Testis (tissue), 2 donors: ENCODE measurements at regions not wholly inside any gene's neighbourhood (a gene's known extent, or its start where the extent isn't known, plus 50 kb on each side); places are given as distances from the start of the nearest gene placed in this dataset.

Experiments used
- DNase-seq: peaks from one replicate; pipeline ENCODE4 v3.0.0-alpha.2; 2019
- H3K27ac ChIP-seq, 2 donors: fragments of 200-600 bp; sonication (generic); one replicate each; pipeline ENCODE4 v1.5.1; 2019
- H3K27me3 ChIP-seq: fragments of 200-600 bp; sonication (generic); one replicate; pipeline ENCODE4 v1.5.1; 2019
- H3K36me3 ChIP-seq: fragments of 200-600 bp; sonication (generic); one replicate; pipeline ENCODE4 v1.5.1; 2017; ENCODE audit warnings: low read depth; ENCODE audit errors: missing control alignments
- H3K4me1 ChIP-seq: fragments of 200-600 bp; sonication (generic); one replicate; pipeline ENCODE4 v1.5.1; 2019
- H3K4me3 ChIP-seq, 2 donors: fragments of 200-600 bp; sonication (generic); one replicate each; pipeline ENCODE4 v1.5.1; 2017 to 2019
- H3K9me3 ChIP-seq: fragments of 200-600 bp; sonication (generic); one replicate; pipeline ENCODE4 v1.5.1; 2017
- POLR2A ChIP-seq: fragments of 450-650 bp; IDR thresholded peaks from one replicate; pipeline ENCODE4 v1.6.1; 2017; ENCODE audit warnings: antibody characterized with exemption, mild to moderate bottlenecking, moderate library complexity
- WGBS, 2 donors: methylation state at CpG; one replicate each; pipeline ENCODE4 v1.1.5; 2018; 5-methylcytosine and 5-hydroxymethylcytosine counted together
- intact Hi-C: fragments of 100-400 bp; cut with DNase I; formaldehyde crosslinking; loops from one replicate; pipeline ENCODE4 v1.15.1; 2023; ENCODE audit warnings: low total_unique reads
- TF ChIP-seq, protein P1 (sequence below), 3 experiments: fragments of 450-650 bp in 2 of 3; fragments of 200-600 bp in 1 of 3; sonication (generic) in 1 of 3; IDR thresholded peaks; one replicate each; pipeline ENCODE4 v1.5.1; 2016 to 2019; ENCODE audit warnings: antibody characterized with exemption in 3 of 3, mild to moderate bottlenecking in 2 of 3, moderate library complexity in 1 of 3

DNA sequence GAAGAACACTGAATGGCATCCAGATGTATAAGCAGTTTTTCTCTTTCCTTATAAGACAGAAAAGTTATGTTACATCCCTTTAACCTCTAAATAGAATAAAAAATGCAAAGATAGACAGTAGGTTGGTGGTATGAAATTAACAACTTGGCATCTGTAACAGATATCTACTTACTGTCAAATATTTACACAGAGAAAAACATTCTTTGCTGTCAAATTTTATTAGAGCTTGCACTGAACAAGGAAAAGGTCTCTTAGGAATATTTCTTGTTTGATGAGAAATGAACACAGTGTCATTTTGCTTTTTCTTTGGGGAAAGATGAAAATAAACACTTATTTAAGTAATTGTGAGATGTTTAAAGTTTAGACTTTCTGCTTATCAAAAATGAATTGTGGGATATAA, 65.6 kb upstream of the PCDH15 start:
- no peak for DNase-seq
- no peak overlapping the region for H3K27ac ChIP-seq
- no peak overlapping the region for H3K4me3 ChIP-seq
- H3K4me1 ChIP-seq, result no peaks in the 10 kb centered on the region
- H3K27me3 ChIP-seq, result no peaks in the 10 kb centered on the region
- H3K36me3 ChIP-seq, result no peaks in the 10 kb centered on the region
- H3K9me3 ChIP-seq, result no peaks in the 10 kb centered on the region
- intact Hi-C loops, result no loop called here
- no peak for TF ChIP-seq POLR2A
- TF ChIP-seq, protein P1, sequence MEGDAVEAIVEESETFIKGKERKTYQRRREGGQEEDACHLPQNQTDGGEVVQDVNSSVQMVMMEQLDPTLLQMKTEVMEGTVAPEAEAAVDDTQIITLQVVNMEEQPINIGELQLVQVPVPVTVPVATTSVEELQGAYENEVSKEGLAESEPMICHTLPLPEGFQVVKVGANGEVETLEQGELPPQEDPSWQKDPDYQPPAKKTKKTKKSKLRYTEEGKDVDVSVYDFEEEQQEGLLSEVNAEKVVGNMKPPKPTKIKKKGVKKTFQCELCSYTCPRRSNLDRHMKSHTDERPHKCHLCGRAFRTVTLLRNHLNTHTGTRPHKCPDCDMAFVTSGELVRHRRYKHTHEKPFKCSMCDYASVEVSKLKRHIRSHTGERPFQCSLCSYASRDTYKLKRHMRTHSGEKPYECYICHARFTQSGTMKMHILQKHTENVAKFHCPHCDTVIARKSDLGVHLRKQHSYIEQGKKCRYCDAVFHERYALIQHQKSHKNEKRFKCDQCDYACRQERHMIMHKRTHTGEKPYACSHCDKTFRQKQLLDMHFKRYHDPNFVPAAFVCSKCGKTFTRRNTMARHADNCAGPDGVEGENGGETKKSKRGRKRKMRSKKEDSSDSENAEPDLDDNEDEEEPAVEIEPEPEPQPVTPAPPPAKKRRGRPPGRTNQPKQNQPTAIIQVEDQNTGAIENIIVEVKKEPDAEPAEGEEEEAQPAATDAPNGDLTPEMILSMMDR (IDR thresholded peaks at IDR 0.05), result no peak

GRCh38 chr10:54854843-54855242, 53.8 kb upstream of the PCDH15 start:
- no peak for TF ChIP-seq POLR2A
- Histone ChIP-seq H3K9me3 (no peaks in the 10 kb centered on the region), H3K4me1 (no peaks in the 10 kb centered on the region), H3K4me3 (no peak overlapping the region), H3K27ac (no peak overlapping the region), H3K36me3 (no peaks in the 10 kb centered on the region), H3K27me3 (no peaks in the 10 kb centered on the region)
- WGBS, 2 donors, result 87 to 91% methylated on average over 3 of the region's 3 CpGs
- intact Hi-C loops, result no loop called here
- no peak for DNase-seq

GRCh38 chr10:54854389-54854788, 53.4 kb upstream of the PCDH15 start:
- no peak for DNase-seq
- Histone ChIP-seq H3K27me3 (no peaks in the 10 kb centered on the region), H3K27ac (no peak overlapping the region), H3K4me3 (no peak overlapping the region), H3K4me1 (no peaks in the 10 kb centered on the region), H3K36me3 (no peaks in the 10 kb centered on the region), H3K9me3 (no peaks in the 10 kb centered on the region)
- TF ChIP-seq, protein P1 (IDR thresholded peaks at IDR 0.05), result no peak
- no peak for TF ChIP-seq POLR2A
- intact Hi-C loops, result no loop called here
- 90 to 97% methylated on average over 2 to 3 of the region's 3 CpGs for WGBS, 2 donors

DNA sequence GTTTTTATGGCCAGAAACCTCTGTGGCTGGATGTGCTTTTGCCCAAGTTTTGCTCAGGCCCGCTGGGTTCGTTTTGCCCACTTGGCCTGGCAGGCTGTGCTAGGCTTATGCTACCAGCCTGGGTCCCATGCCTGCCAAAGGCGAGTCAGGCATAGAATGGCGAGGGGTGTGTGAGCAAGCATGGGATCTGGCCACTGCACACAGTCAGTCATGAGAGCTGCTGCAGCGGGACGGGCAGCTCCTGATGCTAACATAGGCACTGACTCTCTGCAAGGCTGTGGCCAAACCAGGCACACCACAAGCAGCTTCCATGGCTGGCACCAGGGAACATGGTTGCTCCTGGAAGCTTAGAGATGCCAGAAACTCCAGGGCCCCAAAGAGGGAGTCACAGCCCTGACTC, 52.9 kb upstream of the PCDH15 start:
- Histone ChIP-seq H3K27me3 (no peaks in the 10 kb centered on the region), H3K4me3 (no peak overlapping the region), H3K27ac (no peak overlapping the region), H3K4me1 (no peaks in the 10 kb centered on the region), H3K9me3 (no peaks in the 10 kb centered on the region), H3K36me3 (no peaks in the 10 kb centered on the region)
- TF ChIP-seq, protein P1 (IDR thresholded peaks at IDR 0.05), result no peak
- no peak for TF ChIP-seq POLR2A
- 89 to 96% methylated on average over 4 to 6 of the region's 6 CpGs for WGBS, 2 donors
- no peak for DNase-seq
- intact Hi-C loops, result no loop called here
